ENCODE measurements at regions not wholly inside any gene's neighbourhood (a gene's known extent, or its start where the extent isn't known, plus 50 kb on each side); places are given as distances from the start of the nearest gene placed in this dataset.
A peak's percentile ranks its signal among the peaks of the same experiment; 100 is the strongest.

GRCh38 chr18:77895250-77895649 is 645.6 kb downstream of the GALR1 start:
- DNase-seq (ENCODE audit: extremely low read depth in 1 of 2, low read depth in 1 of 2), result no peak

- DNase-seq (ENCODE audit: extremely low read depth in 1 of 2, low read depth in 1 of 2), result no peak
Observed at GRCh38 chr18:77896586-77897252, 647.1 kb downstream of the GALR1 start.

GRCh38 chr18:77897606-77898005 is 648.0 kb downstream of the GALR1 start:
- DNase-seq (ENCODE audit: extremely low read depth in 1 of 2, low read depth in 1 of 2), result no peak

GRCh38 chr18:77899972-77900754 is 650.5 kb downstream of the GALR1 start:
- DNase-seq (ENCODE audit: extremely low read depth in 1 of 2, low read depth in 1 of 2), result peak in 1 of 2 donors; percentile 31

- DNase-seq (ENCODE audit: extremely low read depth in 1 of 2, low read depth in 1 of 2), result no peak
Observed at GRCh38 chr18:77905011-77905410, 655.4 kb downstream of the GALR1 start.

GRCh38 chr18:77905449-77906055 is 655.9 kb downstream of the GALR1 start:
- no peak for DNase-seq (ENCODE audit: extremely low read depth in 1 of 2, low read depth in 1 of 2)

GRCh38 chr18:77906103-77906892 is 656.6 kb downstream of the GALR1 start:
- DNase-seq (ENCODE audit: extremely low read depth in 1 of 2, low read depth in 1 of 2), result no peak

GRCh38 chr18:77910347-77910746 is 660.7 kb downstream of the GALR1 start:
- no peak for DNase-seq (ENCODE audit: extremely low read depth in 1 of 2, low read depth in 1 of 2)

GRCh38 chr18:77911971-77912605 is 662.4 kb downstream of the GALR1 start:
- DNase-seq (ENCODE audit: extremely low read depth in 1 of 2, low read depth in 1 of 2), result no peak

GRCh38 chr18:77918730-77919129 is 669.1 kb downstream of the GALR1 start:
- DNase-seq (ENCODE audit: extremely low read depth in 1 of 2, low read depth in 1 of 2), result no peak

GRCh38 chr18:77919923-77920322 is 670.3 kb downstream of the GALR1 start:
- no peak for DNase-seq (ENCODE audit: extremely low read depth in 1 of 2, low read depth in 1 of 2)

GRCh38 chr18:77935342-77935741 is 685.7 kb downstream of the GALR1 start:
- DNase-seq (ENCODE audit: extremely low read depth in 1 of 2, low read depth in 1 of 2), result no peak

GRCh38 chr18:77940566-77940965 is 690.9 kb downstream of the GALR1 start:
- no peak for DNase-seq (ENCODE audit: extremely low read depth in 1 of 2, low read depth in 1 of 2)

- no peak for DNase-seq (ENCODE audit: extremely low read depth in 1 of 2, low read depth in 1 of 2)
Observed at GRCh38 chr18:77944533-77944932, 694.9 kb downstream of the GALR1 start.

- no peak for DNase-seq (ENCODE audit: extremely low read depth in 1 of 2, low read depth in 1 of 2)
Observed at GRCh38 chr18:77948567-77948966, 698.9 kb downstream of the GALR1 start.

- no peak for DNase-seq (ENCODE audit: extremely low read depth in 1 of 2, low read depth in 1 of 2)
Observed at GRCh38 chr18:77949355-77949973, 699.8 kb downstream of the GALR1 start.

GRCh38 chr18:77959248-77959647 is 709.6 kb downstream of the GALR1 start:
- DNase-seq (ENCODE audit: extremely low read depth in 1 of 2, low read depth in 1 of 2), result no peak

GRCh38 chr18:77960791-77961410 is 711.3 kb downstream of the GALR1 start:
- DNase-seq (ENCODE audit: extremely low read depth in 1 of 2, low read depth in 1 of 2), result no peak

GRCh38 chr18:77967071-77967470 is 717.4 kb downstream of the GALR1 start:
- no peak for DNase-seq (ENCODE audit: extremely low read depth in 1 of 2, low read depth in 1 of 2)

- no peak for DNase-seq (ENCODE audit: extremely low read depth in 1 of 2, low read depth in 1 of 2)
Observed at GRCh38 chr18:77967791-77968190, 718.1 kb downstream of the GALR1 start.

All from activated CD8-positive, alpha-beta memory T cell treated with anti-CD3 and anti-CD28 coated beads for 1 hour (primary cell).